ENCODE measurements at regions not wholly inside any gene's neighbourhood (a gene's known extent, or its start where the extent isn't known, plus 50 kb on each side); places are given as distances from the start of the nearest gene placed in this dataset.
"Not testable (repeated sequence)": the region's sequence is repeated elsewhere in the genome, so short reads cannot be mapped to it uniquely, and the experiment has no call there.

DNA sequence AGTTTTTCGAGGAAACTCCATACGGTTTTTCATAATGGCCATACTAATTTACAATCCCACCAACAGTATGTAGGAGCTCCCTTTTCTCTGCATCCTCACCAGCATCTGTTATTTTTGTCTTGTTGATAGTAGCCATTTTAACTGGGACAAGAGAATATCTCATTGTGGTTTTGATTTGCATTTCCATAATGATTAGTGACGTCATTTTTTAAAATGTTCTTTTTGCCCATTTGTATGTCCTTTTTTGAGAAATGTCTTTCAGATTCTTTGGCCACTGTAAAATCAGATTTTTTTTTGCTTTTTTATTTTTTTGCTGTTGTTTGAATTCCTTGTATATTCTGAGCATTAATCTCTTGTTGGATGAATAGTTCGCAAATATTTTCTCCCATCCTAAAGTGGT, 243.9 kb downstream of the TRIML1 start:
- DNase-seq = no peak

DNA sequence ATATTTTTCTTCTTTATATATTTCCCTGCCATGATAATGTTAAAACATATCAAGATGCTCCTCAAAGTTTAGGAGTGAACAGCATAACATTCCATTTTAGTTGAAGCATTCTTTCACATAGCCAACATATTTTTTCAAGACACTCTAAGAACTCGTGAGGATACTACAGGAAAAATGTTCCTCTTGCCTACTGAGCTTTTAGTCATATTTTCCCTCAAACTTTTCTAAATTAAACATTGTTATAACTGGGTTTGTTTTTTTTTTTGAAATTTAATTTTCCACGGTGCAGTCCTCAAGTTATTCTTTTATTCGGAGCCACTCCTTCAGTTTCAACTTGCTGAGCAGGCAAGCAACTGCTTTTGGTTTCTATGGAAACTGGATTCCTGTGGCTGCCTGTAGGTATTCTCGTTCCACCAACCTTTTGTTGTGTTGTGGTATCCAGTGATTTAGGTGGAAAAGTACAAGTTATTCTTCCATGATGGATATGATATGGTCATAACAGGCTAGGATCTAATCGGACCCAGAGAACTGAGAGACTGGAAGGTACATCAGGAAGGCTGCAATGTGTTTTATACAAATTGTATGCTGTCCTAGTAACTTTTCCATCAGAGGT, 248.0 kb downstream of the TRIML1 start:
- DNase-seq = no peak

DNA sequence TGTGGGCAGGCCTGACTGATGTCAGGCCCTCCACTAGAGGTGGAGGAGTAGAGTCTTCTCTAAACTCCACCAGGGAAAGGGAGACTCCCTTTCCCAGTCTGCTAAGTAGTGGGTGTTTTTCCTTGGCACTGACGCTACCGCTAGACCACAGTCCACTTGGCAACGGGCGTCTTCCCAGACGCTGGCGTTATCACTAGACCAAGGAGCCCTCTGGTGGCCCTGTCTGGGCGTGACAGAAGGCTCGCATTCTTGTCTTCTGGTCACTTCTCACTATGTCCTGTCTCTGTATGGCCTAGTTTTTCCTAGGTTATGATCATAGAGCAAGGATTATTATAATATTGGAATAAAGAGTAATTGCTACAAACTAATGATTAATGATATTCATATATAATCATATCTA, 252.1 kb downstream of the TRIML1 start:
- not testable (repeated sequence) for DNase-seq

DNA sequence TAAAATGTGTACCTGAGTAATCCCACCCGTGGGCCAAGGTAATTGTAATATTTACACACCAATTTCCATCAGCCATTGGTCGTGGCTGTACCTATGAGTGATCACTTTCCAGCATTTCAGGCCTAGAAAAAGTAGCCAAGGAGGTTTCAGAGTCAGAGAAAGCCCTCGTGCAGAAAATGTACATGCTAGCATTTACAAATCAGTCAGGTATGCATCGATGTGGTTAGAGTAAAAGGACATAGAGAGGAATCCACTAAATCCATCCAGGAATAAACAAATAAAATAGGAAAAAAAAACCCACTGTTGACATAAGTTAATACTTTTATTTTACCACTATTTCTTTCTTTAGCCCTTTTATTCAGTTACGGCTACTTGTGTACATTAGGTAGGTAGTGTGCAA, 256.8 kb downstream of the TRIML1 start:
- no peak for DNase-seq

DNA sequence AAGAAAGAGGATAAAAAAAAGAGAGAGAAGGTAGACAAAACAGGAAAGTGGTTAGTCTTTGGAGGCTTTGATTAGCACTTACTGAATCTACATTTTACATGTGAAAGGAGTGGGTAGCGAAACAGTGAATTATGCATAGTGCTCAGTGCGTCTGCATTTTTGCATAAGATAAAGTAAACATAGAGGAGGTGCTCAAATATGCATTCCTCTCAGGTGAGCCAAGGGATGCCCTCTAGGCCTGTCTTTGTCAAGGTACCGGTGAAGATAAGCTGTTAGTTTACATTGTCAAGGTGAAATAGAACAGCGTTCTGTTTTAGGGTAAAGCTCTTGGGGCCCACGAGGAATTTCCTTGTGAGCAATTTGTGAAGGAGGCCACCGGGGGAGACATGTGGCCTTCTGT, 260.6 kb downstream of the TRIML1 start:
- DNase-seq = no peak

DNA sequence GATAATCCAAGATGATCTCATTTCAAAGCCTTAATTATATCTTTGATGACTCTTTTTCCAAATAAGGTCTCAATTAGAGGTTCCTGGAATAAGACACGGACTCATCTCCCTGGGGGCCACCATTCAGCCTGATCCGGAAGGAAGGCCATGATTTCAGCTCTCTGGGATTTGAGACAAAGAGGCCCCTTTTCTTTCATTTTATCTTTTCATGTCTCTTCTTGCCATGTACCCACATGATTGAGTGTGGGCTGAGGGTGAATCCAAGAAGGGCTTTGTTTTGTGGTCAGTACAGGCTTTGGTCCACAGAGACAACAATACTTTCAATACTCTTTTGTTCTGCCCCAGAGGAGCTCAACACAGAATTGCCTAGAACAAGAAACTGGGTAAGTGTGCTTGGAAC, 261.2 kb downstream of the TRIML1 start:
- DNase-seq = no peak

DNA sequence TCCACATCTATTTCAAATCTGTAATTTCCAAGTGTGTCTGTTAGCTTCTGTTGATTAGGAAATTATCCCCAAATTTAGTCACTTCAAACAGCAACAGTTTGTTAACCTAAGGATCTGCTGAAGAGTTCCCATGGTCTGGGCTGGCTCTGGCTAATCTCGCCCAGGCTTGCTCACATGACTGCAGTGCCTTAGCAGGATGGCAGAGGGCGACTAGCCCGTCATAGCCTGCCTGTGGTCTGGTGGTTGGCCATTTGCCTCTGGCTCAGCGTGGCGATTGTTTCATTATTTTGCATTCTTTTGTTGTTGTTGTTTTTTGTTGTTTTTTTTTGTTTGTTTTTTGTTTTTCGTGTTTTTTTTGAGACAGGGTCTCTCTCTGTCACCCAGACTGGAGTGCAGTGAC, 264.0 kb downstream of the TRIML1 start:
- no peak for DNase-seq

DNA sequence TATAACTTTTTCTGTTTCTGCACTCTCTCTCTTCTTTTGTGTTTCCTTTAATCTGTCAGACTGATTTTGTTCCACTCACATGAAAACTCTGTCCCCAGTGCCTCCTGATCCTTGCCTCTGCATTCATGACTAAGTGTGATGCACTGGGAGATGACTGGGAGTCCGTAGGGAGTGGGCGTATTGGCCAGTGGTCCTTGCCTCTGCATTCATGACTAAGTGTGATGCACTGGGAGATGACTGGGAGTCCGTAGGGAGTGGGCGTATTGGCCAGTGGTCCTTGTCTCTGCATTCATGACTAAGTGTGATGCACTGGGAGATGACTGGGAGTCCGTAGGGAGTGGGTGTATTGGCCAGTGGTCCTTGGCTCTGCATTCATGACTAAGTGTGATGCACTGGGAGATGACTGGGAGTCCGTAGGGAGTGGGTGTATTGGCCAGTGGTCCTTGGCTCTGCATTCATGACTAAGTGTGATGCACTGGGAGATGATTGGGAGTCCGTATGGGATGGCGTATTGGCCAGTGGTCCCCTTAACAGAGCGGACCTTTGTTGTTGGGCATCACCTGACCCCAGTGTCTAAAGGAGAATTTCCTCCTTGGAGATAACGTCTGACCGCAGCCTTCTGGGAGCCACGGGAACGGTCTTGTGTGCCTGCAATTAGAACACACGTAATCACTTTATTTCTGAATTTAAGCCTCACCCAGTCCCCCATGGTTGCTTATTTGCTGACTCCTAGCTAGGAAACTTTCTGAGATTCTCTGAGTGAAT, 266.0 kb downstream of the TRIML1 start:
- not testable (repeated sequence) for DNase-seq

DNA sequence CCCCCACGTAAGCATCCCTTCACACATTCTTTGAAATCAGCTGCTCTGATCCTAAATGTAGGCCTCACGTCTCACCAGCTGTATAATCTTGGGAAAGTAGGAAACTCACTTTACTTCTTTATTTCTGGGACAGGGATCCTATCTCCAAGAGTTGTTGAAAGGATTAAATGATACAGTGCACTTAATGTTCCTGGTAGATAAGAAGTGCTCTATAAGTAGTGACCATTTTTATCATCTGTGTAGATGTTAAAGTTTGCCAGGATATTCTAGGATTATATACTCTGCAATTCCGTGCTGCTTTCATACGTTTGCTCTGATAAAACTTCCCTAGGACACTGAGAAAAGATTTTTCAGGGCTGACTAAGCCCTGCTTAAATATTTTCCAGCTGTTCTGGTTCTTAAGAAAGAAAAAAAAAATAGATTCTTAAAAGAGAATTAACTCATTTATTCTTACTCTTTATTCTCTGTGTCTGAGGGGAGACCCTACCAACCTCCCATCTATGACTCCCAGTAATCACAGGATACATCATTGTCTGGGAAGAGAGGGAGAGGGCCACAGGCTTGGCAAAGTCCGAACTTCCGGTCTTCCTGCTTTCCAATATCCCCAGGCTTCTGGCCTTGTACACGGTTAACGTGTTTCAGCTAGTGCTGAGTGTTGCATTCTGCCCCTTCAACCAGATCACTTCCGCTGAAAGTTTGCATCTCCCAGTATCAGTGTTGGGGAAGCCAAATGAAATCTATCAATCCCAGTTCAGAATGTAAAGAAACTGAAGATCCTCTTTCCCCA, 269.2 kb downstream of the TRIML1 start:
- DNase-seq = no peak

DNA sequence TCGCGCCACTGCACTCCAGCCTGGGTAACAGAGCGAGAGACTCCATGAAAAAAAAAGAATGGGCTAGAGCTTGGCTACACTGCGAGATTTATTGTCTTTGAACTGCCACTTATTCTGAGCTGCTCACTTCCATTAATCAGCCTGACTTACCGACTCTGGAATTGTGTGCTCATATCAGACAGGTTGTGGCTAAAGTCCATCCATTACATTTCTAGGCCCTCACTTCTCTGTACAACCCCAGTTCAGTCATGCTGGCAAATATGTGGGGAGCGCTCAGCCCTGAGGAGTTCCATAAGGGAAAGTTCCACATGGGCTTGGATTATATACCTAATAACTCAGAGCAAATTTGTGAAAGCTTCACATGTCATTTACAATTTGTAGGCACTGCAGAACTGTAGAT, 270.6 kb downstream of the TRIML1 start:
- no peak for DNase-seq

DNA sequence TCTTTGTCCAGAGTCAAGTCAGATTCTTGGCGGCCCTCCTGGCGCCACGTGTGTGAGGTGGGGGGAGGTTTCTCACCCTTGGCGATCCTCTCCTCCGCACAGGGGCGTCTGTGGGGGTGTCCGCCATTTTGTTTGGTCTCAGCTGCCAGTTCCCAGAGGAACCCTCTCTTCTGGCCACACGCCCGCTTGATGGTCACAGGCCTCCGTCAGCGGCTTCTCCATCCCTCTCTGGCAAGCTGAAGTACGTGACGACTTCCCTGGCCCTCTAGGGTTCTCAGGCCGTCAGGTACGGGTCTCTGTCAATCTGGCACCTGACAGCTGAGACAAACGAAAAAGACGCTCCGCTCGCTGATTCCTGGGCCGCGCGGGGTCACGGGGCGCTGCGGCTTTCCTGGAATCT, 272.6 kb downstream of the TRIML1 start:
- DNase-seq = no peak

DNA sequence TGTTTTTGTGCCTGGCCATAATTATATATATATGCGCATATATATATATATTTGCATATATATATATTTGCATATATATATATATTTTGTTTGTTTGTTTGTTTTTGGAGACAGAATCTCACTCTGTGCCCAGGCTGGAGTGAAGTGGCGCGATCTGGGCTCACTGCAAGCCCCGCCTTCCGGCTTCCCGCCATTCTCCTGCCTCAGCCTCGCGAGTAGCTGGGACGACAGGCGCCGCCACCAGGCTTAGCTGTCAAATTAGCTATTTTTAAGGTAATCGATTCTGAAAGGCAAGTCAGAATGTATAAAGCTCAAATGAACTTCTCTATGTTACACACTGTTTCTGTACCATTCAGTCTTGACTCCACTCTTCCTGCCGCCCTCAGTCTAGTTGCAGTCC, 273.3 kb downstream of the TRIML1 start:
- no peak for DNase-seq

DNA sequence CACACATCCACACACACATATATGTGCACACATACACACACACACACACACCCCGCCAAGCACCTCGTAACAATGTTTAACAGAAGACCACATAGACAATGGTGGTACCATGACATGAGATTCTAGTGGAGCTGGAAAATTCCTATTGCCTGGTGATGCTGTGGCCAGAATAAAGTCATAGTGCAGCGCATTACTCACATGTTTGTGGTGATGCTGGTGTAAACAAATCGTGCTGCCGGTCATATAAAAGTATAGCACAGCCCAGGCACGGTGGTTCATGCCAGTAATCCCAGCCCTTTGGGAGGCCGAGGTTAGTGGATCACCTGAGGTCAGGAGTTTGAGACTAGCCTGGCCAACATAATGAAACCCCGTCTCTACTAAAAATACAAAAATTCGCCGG, 275.2 kb downstream of the TRIML1 start:
- DNase-seq = no peak

DNA sequence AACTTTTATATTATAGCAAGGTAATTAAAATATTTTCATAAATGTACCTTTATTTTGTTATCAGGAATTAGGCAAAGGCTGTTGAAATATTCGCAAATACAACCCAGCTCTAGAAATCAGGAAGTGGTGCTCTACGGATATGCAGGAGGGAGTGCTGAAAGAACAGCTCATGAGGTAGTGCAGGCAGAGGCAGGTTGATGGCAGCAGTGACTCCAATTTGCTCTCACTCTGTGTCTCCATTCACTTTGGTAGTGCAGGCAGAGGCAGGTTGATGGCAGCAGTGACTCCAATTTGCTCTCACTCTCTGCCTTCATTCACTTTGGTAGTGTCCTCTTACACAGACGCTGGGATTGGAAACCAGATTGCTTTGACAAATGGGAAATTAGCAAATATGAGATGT, 277.9 kb downstream of the TRIML1 start:
- no peak for DNase-seq

DNA sequence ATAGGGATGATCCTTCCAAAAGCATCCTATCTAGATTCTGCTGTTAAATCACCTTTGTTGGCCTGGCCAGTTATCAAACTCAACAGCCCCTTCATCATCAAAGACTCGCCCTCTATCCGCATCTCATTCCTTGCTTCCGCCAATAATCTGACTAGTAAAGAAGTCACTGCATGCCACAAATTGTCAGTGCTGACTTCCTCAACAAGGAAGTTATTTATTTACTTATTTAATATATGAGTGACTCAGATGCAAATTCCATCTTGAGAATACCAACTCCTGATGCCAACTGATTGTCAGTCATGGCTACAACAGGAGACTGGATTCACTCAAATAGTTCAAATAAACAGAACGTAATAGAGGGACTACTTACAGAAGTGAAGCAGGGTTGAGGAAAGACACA, 283.8 kb downstream of the TRIML1 start:
- no peak for DNase-seq

DNA sequence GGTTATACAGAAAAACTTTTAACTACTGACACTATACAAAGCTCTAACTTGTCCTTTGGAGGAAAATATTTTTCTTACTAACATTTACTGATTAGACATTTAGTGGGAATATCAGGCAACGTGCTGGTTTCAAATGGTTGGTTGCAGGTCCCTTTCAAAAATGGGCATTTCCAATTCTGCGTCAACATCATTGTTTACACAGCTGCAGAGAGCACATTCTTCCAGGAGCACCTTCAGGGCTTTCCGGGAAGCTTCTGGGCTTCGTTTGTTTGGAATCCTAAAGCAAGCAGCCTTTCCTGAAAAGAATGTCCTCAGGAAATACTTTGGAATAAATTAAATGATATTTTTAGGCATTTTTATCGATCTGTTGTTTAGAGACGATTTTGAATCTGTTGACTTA, 289.7 kb downstream of the TRIML1 start:
- DNase-seq = no peak

DNA sequence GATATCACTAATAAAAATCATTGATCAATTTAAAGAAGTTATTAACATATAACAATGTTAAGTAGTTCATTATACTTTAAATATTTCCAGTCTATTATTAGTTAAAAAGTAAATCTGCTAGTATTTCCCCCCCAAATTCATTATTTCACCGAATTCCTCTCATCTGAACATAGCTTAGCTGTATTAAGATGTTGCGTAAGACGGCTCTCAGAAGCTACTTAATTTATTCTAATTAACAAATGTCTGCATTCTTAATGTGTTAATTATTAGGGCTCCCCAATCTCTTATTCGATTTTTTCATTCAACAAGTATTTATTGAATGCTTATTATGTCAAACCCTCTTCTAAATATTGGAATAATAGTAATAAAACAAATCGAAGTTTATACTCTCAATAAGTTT, 290.7 kb downstream of the TRIML1 start:
- DNase-seq = no peak

DNA sequence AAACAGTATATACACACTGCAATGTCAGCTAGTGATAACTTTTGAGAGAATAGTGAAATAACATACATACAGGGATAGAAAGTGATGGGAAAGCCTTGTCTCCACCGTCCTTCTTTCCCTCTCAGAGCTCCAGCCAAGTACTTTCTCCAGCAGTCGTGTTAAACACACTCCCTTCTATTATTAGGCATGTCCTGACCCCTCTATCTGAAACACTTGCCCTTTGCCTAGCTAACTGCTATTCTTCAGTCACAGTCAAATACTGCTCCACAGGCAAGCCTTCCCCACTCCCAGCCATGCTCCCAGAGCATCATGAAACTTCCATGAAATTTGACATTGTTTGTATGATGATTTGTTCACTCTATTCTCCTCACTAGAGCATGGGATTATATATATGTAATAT, 291.1 kb downstream of the TRIML1 start:
- no peak for DNase-seq

DNA sequence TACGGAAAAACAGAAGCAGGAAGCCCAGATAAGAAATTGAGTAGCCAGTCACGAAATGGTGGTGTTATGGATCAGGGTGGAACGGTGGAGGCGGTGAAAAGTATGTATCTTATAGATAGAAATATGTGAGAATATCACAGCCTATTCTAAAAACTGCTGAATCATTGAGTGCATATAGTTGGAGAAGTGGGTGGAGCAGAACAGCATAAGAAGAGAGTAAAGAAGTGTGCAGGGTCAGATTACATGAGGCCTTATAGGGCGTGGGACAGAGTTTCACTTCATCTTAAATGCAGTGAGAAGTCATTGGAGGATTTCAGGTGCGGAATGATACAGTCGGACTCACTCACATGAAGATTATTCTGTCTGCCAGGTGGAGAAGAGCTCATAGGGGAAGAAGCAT, 293.1 kb downstream of the TRIML1 start:
- DNase-seq = no peak

DNA sequence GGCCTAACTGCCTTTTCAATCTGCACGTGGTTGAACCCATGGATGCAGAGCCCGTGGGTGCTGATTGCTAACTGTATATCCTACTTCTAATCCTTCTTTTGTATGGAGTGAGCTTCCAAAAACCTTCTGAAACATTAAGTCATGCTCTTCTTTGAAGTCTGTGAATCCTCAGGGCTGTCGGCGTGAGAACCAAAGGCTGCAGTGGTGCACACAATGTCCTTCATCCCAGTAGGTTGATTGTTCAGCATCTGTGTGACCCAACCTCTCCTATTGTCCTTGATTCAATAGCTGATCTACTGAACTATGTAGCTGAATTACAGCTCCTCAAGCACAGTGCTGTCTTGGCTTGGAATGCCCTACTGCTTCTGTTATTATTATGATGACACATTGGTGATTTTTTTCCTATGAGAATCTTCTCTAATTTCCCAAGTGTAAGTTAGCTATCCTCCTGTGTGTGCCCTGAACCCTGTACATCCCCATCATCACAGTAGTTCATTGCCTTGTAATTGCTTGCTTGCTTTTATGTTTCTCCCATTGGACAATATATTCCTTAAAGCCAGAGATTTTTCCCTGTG, 294.6 kb downstream of the TRIML1 start:
- DNase-seq = no peak

DNA sequence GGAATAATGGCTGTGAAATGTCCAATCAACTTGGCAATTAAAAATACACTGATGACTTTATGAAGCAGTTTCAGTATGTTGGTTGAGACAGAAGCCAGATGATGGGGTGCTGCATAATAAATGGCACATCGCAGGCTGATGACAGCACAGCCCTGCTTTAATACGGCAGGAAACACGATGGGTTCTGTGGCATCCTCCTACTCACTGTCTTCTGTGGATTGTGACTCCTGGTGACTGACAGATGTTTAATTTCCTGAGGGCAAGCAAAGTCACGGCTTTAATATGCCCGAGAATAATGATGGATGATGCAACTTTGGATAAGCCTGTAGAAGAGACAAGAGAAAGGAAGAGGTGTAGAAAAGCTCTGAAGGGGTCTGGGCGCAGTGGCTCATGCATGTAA, 295.4 kb downstream of the TRIML1 start:
- DNase-seq = no peak

DNA sequence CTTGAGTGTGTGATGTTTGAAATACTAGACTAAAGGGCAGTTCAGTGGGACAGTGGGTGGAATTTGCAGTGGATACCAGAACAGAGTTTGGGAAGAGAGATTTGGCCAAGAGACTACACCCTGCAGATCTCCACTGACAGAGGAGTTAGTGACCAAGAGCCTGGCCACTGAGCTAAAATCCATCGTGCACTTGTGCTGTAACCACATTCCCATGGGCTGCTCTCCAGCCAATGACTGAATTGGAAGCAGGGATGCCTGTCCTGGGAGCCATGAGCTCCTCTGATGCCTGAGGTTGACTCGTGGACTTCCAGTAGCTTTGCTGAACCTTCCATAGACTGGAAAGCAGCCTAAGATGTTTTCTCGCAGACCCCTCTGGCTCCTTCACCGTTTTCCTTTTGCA, 296.1 kb downstream of the TRIML1 start:
- no peak for DNase-seq

DNA sequence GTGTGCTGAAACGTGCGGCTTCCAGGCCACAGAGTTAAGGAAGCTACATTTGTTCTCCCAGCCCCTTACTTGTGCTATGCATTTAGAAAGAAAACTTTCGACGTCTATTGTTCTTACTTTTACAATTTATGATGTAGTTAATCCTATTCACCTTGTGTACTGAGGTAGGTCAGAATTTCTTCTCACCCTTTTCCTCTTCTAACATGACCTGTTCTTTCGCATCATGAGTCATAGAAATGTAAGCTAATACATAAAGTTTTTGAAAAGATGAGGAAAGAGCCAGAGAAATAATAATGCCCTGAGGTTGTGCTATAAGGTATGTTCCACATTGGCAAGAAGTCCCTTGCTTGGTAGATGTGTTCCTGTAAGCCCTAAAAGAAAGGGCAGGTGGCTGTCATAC, 298.3 kb downstream of the TRIML1 start:
- no peak for DNase-seq

DNA sequence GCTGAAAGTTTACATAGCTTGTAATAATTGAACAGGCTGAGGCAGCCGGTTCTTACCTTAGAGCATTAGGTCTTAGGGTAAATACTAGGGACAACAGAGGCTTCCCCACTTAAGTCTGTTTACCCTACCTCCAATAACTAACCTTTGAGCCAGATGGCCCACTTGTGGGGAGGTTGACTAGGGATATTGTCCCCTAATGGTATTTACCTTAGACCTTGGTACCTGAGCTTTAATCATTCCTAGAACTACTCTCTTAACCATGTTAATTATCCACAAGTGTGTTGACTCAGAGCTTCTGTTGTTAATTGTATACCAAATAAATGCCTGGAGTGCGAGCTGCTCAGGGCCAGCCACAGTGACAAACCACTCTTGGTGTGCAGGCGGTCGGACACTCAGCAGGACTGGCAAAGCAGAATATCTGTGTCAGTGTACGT, 299.2 kb downstream of the TRIML1 start:
- DNase-seq = not testable (repeated sequence)
